ENCODE measurements at regions not wholly inside any gene's neighbourhood (a gene's known extent, or its start where the extent isn't known, plus 50 kb on each side); places are given as distances from the start of the nearest gene placed in this dataset.

- no peak for DNase-seq
- no peaks in the 10 kb centered on the region for H3K36me3 ChIP-seq
- no peaks in the 10 kb centered on the region for H3K27me3 ChIP-seq (ENCODE audit: low read depth)
- H3K4me1 ChIP-seq = no peaks in the 10 kb centered on the region
- peak; percentile 9 to 27 for ATAC-seq
- no peak overlapping the region for H3K4me3 ChIP-seq
- no peak overlapping the region for H3K27ac ChIP-seq
- no peaks in the 10 kb centered on the region for H3K9me3 ChIP-seq
- TF ChIP-seq CTCF (IDR thresholded peaks at IDR 0.05) = no peak
- intact Hi-C loops (cut with DNase I) = no loop called here
Observed at GRCh38 chr11:114929351-114930000, 251.1 kb downstream of the NXPE2 start.

DNA sequence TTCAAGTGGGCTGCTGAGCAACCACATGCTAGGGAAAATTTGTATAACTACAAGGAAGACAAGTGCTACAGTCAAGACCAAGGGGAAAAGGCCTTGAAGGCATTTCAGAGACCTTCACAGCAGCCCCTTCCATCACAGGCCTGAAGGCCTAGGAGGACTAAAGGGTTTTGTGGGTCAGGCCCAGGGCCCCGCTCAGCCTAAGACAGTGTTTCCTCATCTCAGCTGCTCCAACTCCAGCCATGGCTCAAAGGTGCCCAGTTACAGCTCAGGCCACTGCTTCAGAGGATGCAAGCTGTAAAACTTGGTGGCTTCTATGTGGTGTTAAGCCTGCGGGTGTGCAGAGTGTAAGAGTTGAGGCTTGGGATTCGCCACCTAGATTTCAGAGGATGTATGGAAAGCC lies 260.5 kb downstream of the NXPE2 start:
- intact Hi-C loops (cut with DNase I) = no loop called here
- ATAC-seq = no peak

GRCh38 chr11:114942207-114942606 lies 263.9 kb downstream of the NXPE2 start:
- H3K4me3 ChIP-seq = no peak overlapping the region
- H3K4me1 ChIP-seq = no peaks in the 10 kb centered on the region
- TF ChIP-seq CTCF (IDR thresholded peaks at IDR 0.05) = no peak
- intact Hi-C loops (cut with DNase I) = no loop called here
- no peaks in the 10 kb centered on the region for H3K27me3 ChIP-seq (ENCODE audit: low read depth)
- DNase-seq (no peak), ATAC-seq (no peak)
- peaks cover 7% of the 10 kb centered on the region for H3K9me3 ChIP-seq
- H3K36me3 ChIP-seq = no peaks in the 10 kb centered on the region
- no peak overlapping the region for H3K27ac ChIP-seq

More for the DNA sequence above, 260.5 kb downstream of the NXPE2 start:
- Histone ChIP-seq H3K4me1 (no peaks in the 10 kb centered on the region), H3K4me3 (no peak overlapping the region), H3K27me3 (ENCODE audit: low read depth) (no peaks in the 10 kb centered on the region), H3K9me3 (peaks cover 7% of the 10 kb centered on the region), H3K27ac (no peak overlapping the region), H3K36me3 (no peaks in the 10 kb centered on the region)
- no peak for TF ChIP-seq CTCF (IDR thresholded peaks at IDR 0.05)
- no peak for DNase-seq

DNA sequence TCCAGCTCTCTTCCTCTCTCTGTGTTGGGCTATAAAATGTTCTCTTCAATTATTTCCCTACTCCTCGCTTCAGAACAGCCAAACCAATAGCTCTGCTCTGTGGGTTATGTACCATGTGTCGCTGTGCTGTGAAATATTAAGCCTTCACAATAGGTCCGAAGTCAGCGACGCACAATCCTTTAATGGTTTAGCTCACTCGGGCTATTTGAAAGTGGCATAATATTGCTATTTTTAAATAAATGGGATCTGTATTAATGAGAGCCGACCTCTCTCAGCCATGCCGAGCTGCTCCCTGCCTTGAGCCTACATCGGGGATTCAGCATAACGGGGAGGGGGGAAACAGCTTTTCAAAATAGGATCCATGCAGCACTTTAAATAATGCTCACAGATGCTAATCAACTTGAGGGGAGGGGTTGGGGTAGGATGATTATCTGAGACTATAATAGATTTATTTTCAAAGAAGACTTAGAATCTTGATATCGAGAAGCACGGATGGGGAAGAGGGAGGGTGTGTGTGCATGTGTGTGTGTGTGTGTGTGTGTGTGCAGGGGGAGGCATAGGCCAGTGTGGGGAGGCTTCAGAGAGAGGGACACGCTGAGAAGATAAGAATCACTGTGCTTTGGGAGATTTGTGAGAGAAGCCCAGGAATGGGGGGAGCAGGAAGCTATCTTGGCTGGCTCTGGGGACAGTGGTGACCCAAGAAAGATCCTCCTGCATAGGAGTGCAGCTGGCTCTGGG lies 271.5 kb downstream of the NXPE2 start:
- DNase-seq = no peak
- Histone ChIP-seq H3K4me3 (no peak overlapping the region), H3K36me3 (no peaks in the 10 kb centered on the region), H3K27ac (no peak overlapping the region), H3K9me3 (no peaks in the 10 kb centered on the region), H3K4me1 (no peaks in the 10 kb centered on the region), H3K27me3 (ENCODE audit: low read depth) (no peaks in the 10 kb centered on the region)
- no peak for TF ChIP-seq CTCF (IDR thresholded peaks at IDR 0.05)
- intact Hi-C loops (cut with DNase I) = no loop called here
- no peak for ATAC-seq

- no peak overlapping the region for H3K27ac ChIP-seq
- H3K4me1 ChIP-seq = no peaks in the 10 kb centered on the region
- ATAC-seq = no peak
- H3K9me3 ChIP-seq = no peaks in the 10 kb centered on the region
- no peaks in the 10 kb centered on the region for H3K27me3 ChIP-seq (ENCODE audit: low read depth)
- intact Hi-C loops (cut with DNase I) = no loop called here
- no peak for TF ChIP-seq CTCF (IDR thresholded peaks at IDR 0.05)
- H3K4me3 ChIP-seq = no peak overlapping the region
- no peaks in the 10 kb centered on the region for H3K36me3 ChIP-seq
- no peak for DNase-seq
Observed at GRCh38 chr11:114953039-114953438, 274.7 kb downstream of the NXPE2 start.
